H1 (cell line): ENCODE measurements at regions not wholly inside any gene's neighbourhood (a gene's known extent, or its start where the extent isn't known, plus 50 kb on each side); places are given as distances from the start of the nearest gene placed in this dataset.

Source experiments
- ATF2 ChIP-seq: IDR thresholded peaks from 2 replicates; pipeline ENCODE4 v1.6.1; 2012; ENCODE audit warnings: low read length, inconsistent platforms
- TAF7 ChIP-seq: optimal IDR thresholded peaks from 2 replicates; pipeline ENCODE3; 2011; ENCODE audit warnings: low read depth, mild to moderate bottlenecking, inconsistent platforms, low read length, moderate library complexity, borderline replicate concordance

- TF ChIP-seq ATF2 (no peak), TAF7 (no peak)
Measured at GRCh38 chr2:83899271-83899670, 559.8 kb downstream of the SUCLG1 start (continued).
